Thoracic aorta (tissue), 2 donors: ENCODE measurements at regions not wholly inside any gene's neighbourhood (a gene's known extent, or its start where the extent isn't known, plus 50 kb on each side); places are given as distances from the start of the nearest gene placed in this dataset.
"Not testable (repeated sequence)": the region's sequence is repeated elsewhere in the genome, so short reads cannot be mapped to it uniquely, and the experiment has no call there.

Experiments used
- ATAC-seq: fragments of 150-250 bp; one replicate; pipeline ENCODE4 v1.8.0; 2017; ENCODE audit warnings: low read depth; ENCODE audit not compliant: insufficient number of reproducible peaks, low FRiP score
- DNase-seq: peaks from one replicate; pipeline ENCODE4 v3.0.0-alpha.2; 2020; ENCODE audit warnings: low spot score
- H3K27ac ChIP-seq, 2 donors: fragments of 200-600 bp; sonication (generic); 1 replicate in 1 of 2; 2 replicates in 1 of 2; pipeline ENCODE4 v1.5.1; 2016; ENCODE audit warnings: mild to moderate bottlenecking in 2 of 2, moderate library complexity in 2 of 2
- H3K27me3 ChIP-seq: fragments of 200-600 bp; sonication (generic); replicated peaks from 2 replicates; pipeline ENCODE4 v1.6.0; 2016; ENCODE audit warnings: mild to moderate bottlenecking; ENCODE audit not compliant: insufficient read depth
- H3K36me3 ChIP-seq: fragments of 200-600 bp; sonication (generic); one replicate; pipeline ENCODE4 v1.5.1; 2016
- H3K4me1 ChIP-seq, 2 donors: fragments of 200-600 bp; sonication (generic); 1 replicate in 1 of 2; 2 replicates in 1 of 2; pipeline versions ENCODE4 v1.5.1 to v1.6.0; 2016; ENCODE audit warnings: low read depth in 2 of 2, mild to moderate bottlenecking in 1 of 2; ENCODE audit not compliant: control insufficient read depth in 1 of 2
- H3K4me3 ChIP-seq: fragments of 200-600 bp; sonication (generic); 2 replicates; pipeline ENCODE4 v1.5.1; 2016; ENCODE audit warnings: mild to moderate bottlenecking
- H3K9me3 ChIP-seq: fragments of 200-600 bp; sonication (generic); 2 replicates; pipeline ENCODE4 v1.5.1; 2016
- TF ChIP-seq, protein P1 (sequence below): fragments of 200-600 bp; sonication (generic); IDR thresholded peaks from one replicate; pipeline ENCODE4 v1.5.1; 2019; ENCODE audit warnings: antibody characterized with exemption

DNA sequence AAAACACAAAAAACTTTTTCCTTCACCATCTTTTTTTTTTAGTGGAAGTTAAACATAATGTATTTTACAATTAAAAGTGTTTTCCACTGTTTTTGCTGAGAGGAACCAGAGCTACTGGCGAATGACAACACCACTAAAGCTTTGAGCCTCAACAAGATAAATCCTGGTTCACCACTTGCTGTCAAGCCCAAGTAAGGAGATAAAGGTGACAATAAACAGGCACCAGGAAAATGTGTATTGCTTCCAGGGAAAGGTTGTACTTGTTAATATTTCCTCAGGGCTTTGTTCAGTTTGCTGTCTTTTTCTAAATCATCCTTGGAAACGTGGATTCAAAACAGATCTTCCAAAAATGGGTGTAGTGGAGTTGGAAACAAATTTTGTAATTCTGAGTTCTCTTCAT lies 109.9 kb upstream of the ANKRD30A start:
- no peaks in the 10 kb centered on the region for H3K36me3 ChIP-seq
- H3K9me3 ChIP-seq = no peaks in the 10 kb centered on the region
- TF ChIP-seq, protein P1, sequence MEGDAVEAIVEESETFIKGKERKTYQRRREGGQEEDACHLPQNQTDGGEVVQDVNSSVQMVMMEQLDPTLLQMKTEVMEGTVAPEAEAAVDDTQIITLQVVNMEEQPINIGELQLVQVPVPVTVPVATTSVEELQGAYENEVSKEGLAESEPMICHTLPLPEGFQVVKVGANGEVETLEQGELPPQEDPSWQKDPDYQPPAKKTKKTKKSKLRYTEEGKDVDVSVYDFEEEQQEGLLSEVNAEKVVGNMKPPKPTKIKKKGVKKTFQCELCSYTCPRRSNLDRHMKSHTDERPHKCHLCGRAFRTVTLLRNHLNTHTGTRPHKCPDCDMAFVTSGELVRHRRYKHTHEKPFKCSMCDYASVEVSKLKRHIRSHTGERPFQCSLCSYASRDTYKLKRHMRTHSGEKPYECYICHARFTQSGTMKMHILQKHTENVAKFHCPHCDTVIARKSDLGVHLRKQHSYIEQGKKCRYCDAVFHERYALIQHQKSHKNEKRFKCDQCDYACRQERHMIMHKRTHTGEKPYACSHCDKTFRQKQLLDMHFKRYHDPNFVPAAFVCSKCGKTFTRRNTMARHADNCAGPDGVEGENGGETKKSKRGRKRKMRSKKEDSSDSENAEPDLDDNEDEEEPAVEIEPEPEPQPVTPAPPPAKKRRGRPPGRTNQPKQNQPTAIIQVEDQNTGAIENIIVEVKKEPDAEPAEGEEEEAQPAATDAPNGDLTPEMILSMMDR = no peak
- ATAC-seq = no peak
- no peak for DNase-seq
- no peak overlapping the region for H3K4me3 ChIP-seq
- H3K4me1 ChIP-seq = no peaks in the 10 kb centered on the region
- H3K27me3 ChIP-seq = no peaks in the 10 kb centered on the region
- H3K27ac ChIP-seq = no peak overlapping the region

DNA sequence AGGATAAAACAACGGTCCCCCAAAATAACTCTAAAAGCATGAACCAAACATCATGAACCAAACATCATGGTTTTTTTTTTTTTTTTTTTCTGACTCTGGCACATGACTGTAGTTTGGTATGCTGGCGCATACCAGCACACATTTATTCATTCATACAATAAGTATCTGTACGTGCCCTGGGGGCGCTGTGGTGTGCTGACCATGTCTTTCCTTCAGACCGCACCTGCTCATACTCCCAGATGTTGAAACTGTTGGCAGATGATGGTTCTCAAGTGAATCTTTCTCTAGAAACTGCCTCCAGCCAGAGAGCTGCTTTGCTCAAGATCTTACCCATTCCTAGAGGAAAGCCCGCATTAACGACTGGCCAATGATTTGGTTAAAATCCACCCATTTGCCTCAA lies 114.7 kb upstream of the ANKRD30A start:
- no peak overlapping the region for H3K27ac ChIP-seq
- no peak for DNase-seq
- no peak overlapping the region for H3K4me3 ChIP-seq
- H3K9me3 ChIP-seq = no peaks in the 10 kb centered on the region
- TF ChIP-seq, protein P1 = no peak
- no peak for ATAC-seq
- no peaks in the 10 kb centered on the region for H3K27me3 ChIP-seq
- no peaks in the 10 kb centered on the region for H3K4me1 ChIP-seq
- H3K36me3 ChIP-seq = no peaks in the 10 kb centered on the region

DNA sequence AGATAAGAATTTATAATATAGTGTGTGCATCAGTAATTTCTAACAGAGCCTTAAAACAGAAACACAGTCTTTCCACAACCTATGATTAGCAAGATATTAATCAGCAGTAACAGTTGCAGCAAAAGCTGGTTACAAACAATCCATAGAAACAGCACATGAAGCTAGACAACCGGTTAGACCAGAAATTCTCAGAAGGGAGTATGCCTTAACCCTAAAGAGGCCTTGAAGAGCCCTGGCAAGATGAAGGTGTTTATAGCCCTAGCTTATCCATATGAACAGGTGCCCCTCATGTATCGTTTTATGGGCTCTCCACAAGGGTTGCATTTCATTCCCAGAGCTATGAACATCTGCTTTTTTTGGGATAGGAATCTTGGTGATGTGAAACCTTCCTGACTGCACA lies 117.1 kb upstream of the ANKRD30A start:
- peaks cover 14 to 15% of the 10 kb centered on the region in 2 donors for H3K4me1 ChIP-seq
- not testable (repeated sequence) for H3K4me3 ChIP-seq, H3K27ac ChIP-seq, DNase-seq, ATAC-seq, H3K36me3 ChIP-seq, H3K9me3 ChIP-seq, H3K27me3 ChIP-seq

DNA sequence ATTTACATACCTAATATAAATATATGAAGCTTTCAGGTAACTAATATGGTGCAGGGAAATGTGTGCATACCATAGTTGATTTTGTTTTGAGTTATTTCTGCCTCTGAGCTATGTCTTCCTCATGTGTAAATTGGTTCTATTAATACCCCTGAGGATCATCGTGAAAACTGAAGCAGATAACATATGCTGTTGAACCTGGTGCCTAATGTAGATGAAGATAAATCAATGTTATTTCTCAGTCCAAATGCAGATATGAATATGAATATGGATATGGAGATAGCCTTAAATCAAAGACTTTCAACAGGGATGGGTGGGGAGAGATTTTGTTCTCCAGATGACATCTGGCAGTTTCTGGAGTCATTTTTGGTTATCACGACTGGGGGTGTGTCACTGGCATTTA lies 122.3 kb upstream of the ANKRD30A start:
- Histone ChIP-seq H3K9me3 (no peaks in the 10 kb centered on the region), H3K4me3 (no peak overlapping the region), H3K27ac (no peak overlapping the region), H3K27me3 (no peaks in the 10 kb centered on the region), H3K4me1 (peaks cover 15 to 17% of the 10 kb centered on the region in 2 donors), H3K36me3 (no peaks in the 10 kb centered on the region)
- DNase-seq (no peak), ATAC-seq (no peak)
- TF ChIP-seq, protein P1 = no peak

DNA sequence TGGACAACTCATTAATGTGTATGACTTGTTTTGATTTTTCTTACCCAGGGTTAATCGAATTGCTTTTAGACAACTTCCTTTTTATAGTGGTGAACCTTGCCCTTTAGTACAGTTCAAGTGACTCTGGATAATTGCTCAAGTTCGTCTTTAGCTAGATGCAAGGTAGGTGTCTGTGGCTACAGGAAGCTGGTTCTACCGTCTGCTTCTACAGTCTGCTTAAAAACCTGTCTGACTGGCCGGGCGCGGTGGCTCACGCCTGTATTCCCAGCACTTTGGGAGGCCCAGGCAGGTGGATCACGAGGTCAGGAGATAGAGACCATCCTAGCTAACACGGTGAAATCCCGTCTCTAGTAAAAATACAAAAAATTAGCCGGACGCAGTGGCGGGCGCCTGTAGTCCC lies 129.6 kb upstream of the ANKRD30A start:
- not testable (repeated sequence) for H3K9me3 ChIP-seq, DNase-seq, H3K27me3 ChIP-seq, H3K36me3 ChIP-seq, ATAC-seq, H3K4me3 ChIP-seq, H3K4me1 ChIP-seq, H3K27ac ChIP-seq

DNA sequence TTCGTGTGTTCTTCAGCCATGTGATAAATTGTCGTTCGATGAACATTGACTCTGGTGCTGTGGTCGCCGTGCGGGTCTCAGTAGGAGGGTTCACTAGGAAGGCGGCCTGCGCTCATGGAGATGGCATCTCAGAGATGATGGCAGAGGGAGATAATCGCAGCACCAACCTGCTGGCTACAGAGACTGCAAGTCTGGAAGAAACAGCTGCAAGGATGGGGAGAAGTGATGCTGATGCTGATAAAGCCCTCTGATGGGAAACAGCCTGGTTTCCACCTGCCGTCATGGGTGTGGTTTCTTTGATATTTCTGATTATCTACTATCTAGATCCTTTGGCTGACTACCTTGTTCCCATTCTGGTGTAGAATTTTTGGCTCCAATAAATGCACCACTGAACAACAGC lies 130.5 kb upstream of the ANKRD30A start:
- Histone ChIP-seq H3K27ac (no peak overlapping the region), H3K4me3 (no peak overlapping the region), H3K4me1 (no peaks in the 10 kb centered on the region), H3K9me3 (no peaks in the 10 kb centered on the region), H3K27me3 (no peaks in the 10 kb centered on the region), H3K36me3 (no peaks in the 10 kb centered on the region)
- no peak for DNase-seq
- no peak for ATAC-seq
- TF ChIP-seq, protein P1 = no peak
